ENCODE measurements at regions not wholly inside any gene's neighbourhood (a gene's known extent, or its start where the extent isn't known, plus 50 kb on each side); places are given as distances from the start of the nearest gene placed in this dataset.
"Not testable (repeated sequence)": the region's sequence is repeated elsewhere in the genome, so short reads cannot be mapped to it uniquely, and the experiment has no call there.

DNA sequence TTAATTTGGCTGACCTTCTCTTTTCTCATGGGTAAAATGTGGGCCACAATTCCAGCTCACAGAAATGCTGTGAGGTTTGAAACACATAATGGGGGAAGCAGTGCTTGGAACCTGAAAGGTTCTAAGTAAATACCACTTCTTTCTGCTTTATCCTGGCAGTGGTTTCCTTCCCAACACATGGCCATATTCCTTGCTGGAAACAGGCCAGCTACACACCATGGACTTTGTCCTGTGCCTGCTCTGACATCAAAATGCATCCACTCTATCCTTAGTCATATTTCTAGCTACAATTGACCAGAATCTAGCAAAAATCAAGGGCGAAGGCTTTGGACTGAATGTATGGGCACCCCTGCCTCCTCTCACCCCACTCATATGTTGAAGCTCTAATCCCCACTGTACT is 93.1 kb upstream of the TRPC7 start:
- Mint-ChIP-seq H3K9me3 (ENCODE audit: insufficient read depth) (no peaks in the 10 kb centered on the region), H3K4me1 (ENCODE audit: low read depth) (no peaks in the 10 kb centered on the region), H3K27me3 (ENCODE audit: low read depth) (no peaks in the 10 kb centered on the region), H3K27ac (no peak overlapping the region), H3K36me3 (ENCODE audit: low read depth) (no peaks in the 10 kb centered on the region), H3K4me3 (no peak overlapping the region)
- POLR2A ChIA-PET = no interaction called here
- CTCF ChIA-PET = no interaction called here
- ATAC-seq = no peak
- DNase-seq = no peak

DNA sequence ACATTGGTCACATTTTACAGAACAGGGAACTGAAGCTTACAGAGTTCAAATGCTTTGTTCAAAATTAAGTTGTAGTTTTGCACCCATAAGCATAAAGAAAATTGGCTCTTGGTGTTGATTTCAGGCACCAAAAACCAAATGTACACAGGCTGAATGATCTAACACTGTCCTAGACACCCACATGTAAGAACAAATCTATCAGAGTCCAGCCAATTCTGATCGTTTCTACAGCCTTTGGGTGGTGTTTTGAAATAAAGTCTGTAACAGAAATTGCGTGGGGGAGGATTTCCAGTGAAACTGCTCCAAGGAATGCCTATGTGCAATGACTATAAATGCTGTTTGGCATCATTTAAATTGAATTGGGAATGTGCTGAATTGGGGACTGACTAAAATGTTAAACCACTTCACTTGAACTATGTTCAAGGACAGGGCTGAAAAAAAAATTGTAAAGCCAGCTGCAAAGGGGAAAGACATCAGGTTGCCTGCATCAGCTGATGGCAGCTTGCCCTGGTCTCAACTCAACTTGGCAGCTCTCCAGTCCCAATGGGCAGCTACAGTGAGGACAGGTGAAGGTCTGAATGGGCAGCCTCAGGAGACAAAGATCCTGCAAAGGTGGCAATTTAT is 92.2 kb upstream of the TRPC7 start:
- H3K9me3 Mint-ChIP-seq (ENCODE audit: insufficient read depth) = no peaks in the 10 kb centered on the region
- no peak overlapping the region for H3K27ac Mint-ChIP-seq
- H3K4me1 Mint-ChIP-seq (ENCODE audit: low read depth) = no peaks in the 10 kb centered on the region
- no peak for DNase-seq
- no peak overlapping the region for H3K4me3 Mint-ChIP-seq
- POLR2A ChIA-PET = no interaction called here
- H3K36me3 Mint-ChIP-seq (ENCODE audit: low read depth) = no peaks in the 10 kb centered on the region
- CTCF ChIA-PET = no interaction called here
- no peaks in the 10 kb centered on the region for H3K27me3 Mint-ChIP-seq (ENCODE audit: low read depth)
- ATAC-seq = no peak

DNA sequence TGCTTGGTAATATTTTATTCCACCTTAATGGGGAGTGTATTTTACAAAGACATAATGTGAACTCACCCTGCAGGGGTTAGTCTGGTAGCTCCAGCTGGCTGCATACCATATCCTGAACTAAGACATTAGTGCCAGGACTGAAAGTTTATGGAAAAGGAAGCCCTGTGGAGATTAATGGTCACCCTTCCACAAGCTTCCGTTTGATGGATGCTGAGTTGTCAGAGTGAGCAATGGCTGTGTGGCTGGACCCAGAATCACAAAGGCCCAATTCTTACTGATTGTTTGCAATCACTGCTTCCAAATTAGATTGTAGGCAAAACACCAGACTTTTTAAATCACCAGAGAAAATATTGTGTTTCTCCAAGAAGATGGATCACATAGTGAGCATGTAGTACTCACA is 90.1 kb upstream of the TRPC7 start:
- ATAC-seq = no peak
- no peak overlapping the region for H3K4me3 Mint-ChIP-seq
- no peaks in the 10 kb centered on the region for H3K4me1 Mint-ChIP-seq (ENCODE audit: low read depth)
- H3K27ac Mint-ChIP-seq = no peak overlapping the region
- H3K36me3 Mint-ChIP-seq (ENCODE audit: low read depth) = no peaks in the 10 kb centered on the region
- POLR2A ChIA-PET = no interaction called here
- H3K27me3 Mint-ChIP-seq (ENCODE audit: low read depth) = no peaks in the 10 kb centered on the region
- CTCF ChIA-PET = no interaction called here
- H3K9me3 Mint-ChIP-seq (ENCODE audit: insufficient read depth) = peaks cover 4% of the 10 kb centered on the region
- no peak for DNase-seq

DNA sequence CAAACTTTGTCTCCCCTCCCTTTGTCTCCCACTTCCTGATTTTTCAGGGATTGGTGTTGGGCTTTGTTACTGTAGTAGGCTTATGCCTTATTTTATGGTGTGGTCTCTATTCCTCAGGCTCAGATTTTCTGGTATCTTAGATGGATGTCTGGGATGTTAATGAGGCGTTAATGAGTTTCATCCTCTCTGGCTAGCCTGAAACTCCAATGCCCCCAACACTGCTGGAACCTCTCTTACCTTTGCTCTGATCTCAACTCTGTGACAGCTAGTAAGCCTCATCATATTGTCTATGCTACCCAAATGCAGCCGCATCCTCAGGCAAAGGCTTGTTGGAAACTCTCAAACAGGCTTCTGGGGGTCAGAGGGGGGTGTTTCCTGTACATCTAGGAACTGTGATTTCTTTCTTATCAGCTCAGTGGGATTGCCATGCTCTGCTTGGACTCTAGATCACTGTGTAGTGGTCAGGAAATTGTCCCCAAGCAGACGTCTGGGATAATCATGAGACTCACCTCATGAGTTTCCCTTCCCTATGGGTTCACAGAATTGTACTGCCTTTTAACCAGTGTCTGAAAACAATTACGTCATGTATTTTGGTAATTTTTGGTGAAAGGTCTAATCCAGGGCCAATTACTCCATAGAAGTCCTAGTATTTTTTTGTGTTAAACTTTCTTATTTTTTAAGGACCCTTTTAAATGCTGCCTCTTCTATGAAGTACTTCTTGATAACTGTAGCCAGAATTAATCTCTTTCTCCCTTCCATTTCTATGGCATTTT is 88.8 kb upstream of the TRPC7 start:
- CTCF ChIA-PET = no interaction called here
- ATAC-seq = no peak

DNA sequence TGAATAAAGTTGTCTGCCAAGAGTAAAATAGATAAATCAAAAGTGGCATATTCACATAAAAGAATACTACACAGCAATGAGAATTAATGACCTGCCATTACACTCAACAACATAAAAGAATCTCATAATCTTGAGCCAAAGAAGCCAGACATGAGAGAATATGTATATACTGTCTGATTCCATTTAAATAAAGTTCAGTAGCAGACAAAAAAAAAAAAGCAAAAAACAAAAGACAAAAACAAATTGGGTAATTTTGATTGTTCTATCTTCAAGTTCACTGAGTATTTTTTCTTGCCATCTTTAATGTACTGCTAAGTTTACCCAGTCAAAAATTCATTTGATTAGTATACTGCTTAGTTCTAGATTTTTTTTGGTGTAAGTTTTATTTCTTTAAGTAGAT is 87.9 kb upstream of the TRPC7 start:
- Mint-ChIP-seq H3K27me3 (ENCODE audit: low read depth) (no peaks in the 10 kb centered on the region), H3K27ac (no peak overlapping the region), H3K36me3 (ENCODE audit: low read depth) (no peaks in the 10 kb centered on the region), H3K4me3 (no peak overlapping the region), H3K4me1 (ENCODE audit: low read depth) (peaks cover 9% of the 10 kb centered on the region), H3K9me3 (ENCODE audit: insufficient read depth) (peaks cover 8% of the 10 kb centered on the region)
- ChIA-PET POLR2A (no interaction called here), CTCF (no interaction called here)
- ATAC-seq = no peak
- DNase-seq = no peak

More for the DNA sequence above, 88.8 kb upstream of the TRPC7 start:
- peaks cover 1% of the 10 kb centered on the region for H3K4me1 Mint-ChIP-seq (ENCODE audit: low read depth)
- no peak overlapping the region for H3K4me3 Mint-ChIP-seq
- no peaks in the 10 kb centered on the region for H3K27me3 Mint-ChIP-seq (ENCODE audit: low read depth)
- no peaks in the 10 kb centered on the region for H3K36me3 Mint-ChIP-seq (ENCODE audit: low read depth)
- no peak for DNase-seq
- H3K27ac Mint-ChIP-seq = no peak overlapping the region
- peaks cover 8% of the 10 kb centered on the region for H3K9me3 Mint-ChIP-seq (ENCODE audit: insufficient read depth)
- POLR2A ChIA-PET = no interaction called here

DNA sequence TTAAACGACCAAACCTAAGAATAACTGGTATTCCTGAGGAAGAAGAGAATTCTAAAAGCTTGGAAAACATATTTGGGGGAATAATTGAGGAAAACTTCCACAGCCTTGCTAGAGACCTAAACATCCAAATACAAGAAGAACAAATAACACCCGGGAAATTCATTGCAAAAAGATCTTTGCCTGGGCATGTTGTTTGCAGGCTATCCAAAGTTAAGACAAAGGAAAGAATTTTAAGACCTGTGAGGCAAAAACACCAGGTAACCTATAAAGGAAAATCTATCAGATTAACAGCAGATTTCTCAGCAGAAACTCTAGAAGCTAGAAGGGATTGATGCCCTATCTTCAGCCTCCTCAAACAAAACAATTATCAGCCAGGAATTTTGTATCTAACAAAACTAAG is 82.2 kb upstream of the TRPC7 start:
- H3K9me3 Mint-ChIP-seq (ENCODE audit: insufficient read depth); ATAC-seq; H3K27me3 Mint-ChIP-seq (ENCODE audit: low read depth); H3K27ac Mint-ChIP-seq; CTCF ChIA-PET; H3K36me3 Mint-ChIP-seq (ENCODE audit: low read depth); H3K4me3 Mint-ChIP-seq; DNase-seq; H3K4me1 Mint-ChIP-seq (ENCODE audit: low read depth); POLR2A ChIA-PET: not testable (repeated sequence)

DNA sequence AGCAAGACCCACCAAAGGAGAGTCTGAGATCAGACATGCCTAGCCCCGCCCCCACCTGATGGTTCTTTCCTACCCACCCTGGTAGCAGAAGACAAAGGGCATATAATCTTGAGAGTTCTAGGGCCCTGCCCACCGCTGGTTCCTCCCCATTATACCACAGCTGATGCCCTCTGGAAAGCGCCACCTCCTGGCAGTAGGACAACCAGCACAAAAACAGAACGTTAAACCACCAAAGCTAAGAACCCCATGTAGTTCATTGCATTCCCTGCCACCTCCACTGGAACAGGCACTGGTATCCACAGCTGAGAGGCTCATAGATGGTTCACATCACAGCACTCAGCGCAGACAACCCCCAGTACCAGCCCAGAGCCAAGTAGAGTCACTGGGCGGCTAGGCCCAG is 81.2 kb upstream of the TRPC7 start:
- ChIA-PET POLR2A (no interaction called here), CTCF (no interaction called here)
- H3K27ac Mint-ChIP-seq = no peak overlapping the region
- peaks cover 8% of the 10 kb centered on the region for H3K9me3 Mint-ChIP-seq (ENCODE audit: insufficient read depth)
- H3K27me3 Mint-ChIP-seq (ENCODE audit: low read depth) = no peaks in the 10 kb centered on the region
- H3K4me3 Mint-ChIP-seq = no peak overlapping the region
- H3K4me1 Mint-ChIP-seq (ENCODE audit: low read depth) = peaks cover 9% of the 10 kb centered on the region
- H3K36me3 Mint-ChIP-seq (ENCODE audit: low read depth) = no peaks in the 10 kb centered on the region
- DNase-seq (no peak), ATAC-seq (no peak)

DNA sequence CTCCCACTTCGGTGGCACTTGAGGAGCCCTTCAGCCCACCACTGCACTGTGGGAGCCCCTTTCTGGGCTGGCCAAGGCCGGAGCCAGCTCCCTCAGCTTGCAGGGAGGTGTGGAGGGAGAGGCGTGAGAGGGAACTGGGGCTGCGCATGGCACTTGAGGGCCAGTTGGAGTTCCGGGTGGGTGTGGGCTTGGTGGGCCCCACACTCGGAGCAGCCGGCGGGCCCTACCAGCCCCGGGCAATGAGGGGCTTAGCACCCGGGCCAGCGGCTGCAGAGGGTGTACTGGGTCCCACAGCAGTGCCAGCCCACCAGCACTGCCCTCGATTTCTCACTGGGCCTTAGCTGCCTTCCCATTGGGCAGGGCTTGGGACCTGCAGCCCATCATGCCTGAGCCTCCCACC is 78.8 kb upstream of the TRPC7 start:
- H3K36me3 Mint-ChIP-seq (ENCODE audit: low read depth); DNase-seq; CTCF ChIA-PET: not testable (repeated sequence)

DNA sequence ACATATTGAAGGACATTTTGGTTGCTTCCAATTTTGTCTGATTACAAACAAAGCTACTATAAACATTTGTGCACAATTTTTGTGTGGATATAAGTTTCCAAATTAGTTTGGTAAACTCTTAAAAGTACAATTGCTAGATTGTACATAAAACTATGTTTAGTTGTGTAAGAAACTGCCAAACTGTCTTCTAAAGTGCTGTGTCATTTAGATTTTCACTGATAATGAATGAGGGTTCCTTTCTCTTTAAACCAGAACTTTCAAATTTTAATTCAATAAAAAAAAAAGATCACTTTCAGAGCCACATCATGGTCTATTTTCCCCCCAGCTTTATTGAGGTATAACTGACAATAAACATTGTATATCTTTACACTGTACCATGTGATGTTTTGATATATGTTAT is 74.0 kb upstream of the TRPC7 start:
- no peak overlapping the region for H3K4me3 Mint-ChIP-seq
- H3K36me3 Mint-ChIP-seq (ENCODE audit: low read depth) = no peaks in the 10 kb centered on the region
- DNase-seq (no peak), ATAC-seq (no peak)
- H3K27me3 Mint-ChIP-seq (ENCODE audit: low read depth) = no peaks in the 10 kb centered on the region
- CTCF ChIA-PET = no interaction called here
- no peak overlapping the region for H3K27ac Mint-ChIP-seq
- POLR2A ChIA-PET = no interaction called here
- H3K4me1 Mint-ChIP-seq (ENCODE audit: low read depth) = no peaks in the 10 kb centered on the region
- H3K9me3 Mint-ChIP-seq (ENCODE audit: insufficient read depth) = no peaks in the 10 kb centered on the region

More for the DNA sequence above, 78.8 kb upstream of the TRPC7 start:
- ATAC-seq; H3K4me3 Mint-ChIP-seq; POLR2A ChIA-PET; H3K27me3 Mint-ChIP-seq (ENCODE audit: low read depth); H3K27ac Mint-ChIP-seq; H3K9me3 Mint-ChIP-seq (ENCODE audit: insufficient read depth); H3K4me1 Mint-ChIP-seq (ENCODE audit: low read depth): not testable (repeated sequence)

DNA sequence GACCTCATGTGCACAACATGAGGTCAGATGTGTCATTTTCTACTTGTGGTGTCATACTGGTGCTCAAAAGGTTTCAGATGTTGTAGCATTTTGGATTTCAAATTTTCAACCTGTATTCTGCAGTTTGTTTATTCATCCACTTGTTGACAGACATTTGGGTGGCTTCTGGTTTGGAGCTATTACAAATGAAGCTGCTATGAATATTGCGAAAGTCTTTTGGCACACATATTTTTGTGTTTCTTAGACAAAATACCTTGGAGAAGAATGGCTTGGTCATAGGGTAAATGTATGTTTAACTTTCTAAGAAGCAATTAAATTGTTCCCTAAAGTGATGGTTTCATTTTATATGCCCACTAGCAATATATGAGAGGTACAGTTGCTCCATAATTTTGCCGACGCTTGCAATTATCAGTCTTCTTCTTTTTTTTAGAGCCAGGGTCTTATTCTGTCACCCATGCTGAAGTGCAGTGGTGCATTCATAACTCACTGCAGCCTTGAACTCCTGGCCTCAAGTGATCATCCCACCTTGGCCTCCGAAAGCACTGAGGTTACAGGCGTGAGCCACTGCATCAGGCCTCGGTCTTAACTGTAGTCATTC is 70.7 kb upstream of the TRPC7 start:
- no peaks in the 10 kb centered on the region for H3K9me3 Mint-ChIP-seq (ENCODE audit: insufficient read depth)
- CTCF ChIA-PET = no interaction called here
- no peak for ATAC-seq
- no peak for DNase-seq
- H3K4me1 Mint-ChIP-seq (ENCODE audit: low read depth) = no peaks in the 10 kb centered on the region
- no peaks in the 10 kb centered on the region for H3K36me3 Mint-ChIP-seq (ENCODE audit: low read depth)
- H3K27ac Mint-ChIP-seq = no peak overlapping the region
- no peak overlapping the region for H3K4me3 Mint-ChIP-seq
- H3K27me3 Mint-ChIP-seq (ENCODE audit: low read depth) = no peaks in the 10 kb centered on the region
- POLR2A ChIA-PET = no interaction called here

DNA sequence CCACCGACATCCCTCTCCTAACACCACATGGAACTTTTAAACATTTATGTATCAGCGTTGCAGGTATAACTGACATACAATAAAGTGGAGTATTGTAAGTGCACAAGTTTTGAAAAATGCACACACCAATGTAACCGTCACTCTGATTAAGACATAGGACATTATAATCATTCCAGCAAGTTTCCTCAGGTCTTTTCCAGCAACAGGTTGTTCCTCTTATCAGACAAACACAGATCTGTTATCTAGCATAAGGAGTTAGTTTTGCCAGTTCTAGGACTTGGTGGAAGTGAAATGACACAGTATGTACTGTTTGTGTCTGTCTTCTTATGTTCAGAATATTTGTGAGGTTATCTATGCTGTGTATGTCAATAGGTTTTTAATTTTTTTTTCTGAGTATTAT is 69.5 kb upstream of the TRPC7 start:
- H3K4me1 Mint-ChIP-seq (ENCODE audit: low read depth) = no peaks in the 10 kb centered on the region
- no peak overlapping the region for H3K27ac Mint-ChIP-seq
- H3K36me3 Mint-ChIP-seq (ENCODE audit: low read depth) = no peaks in the 10 kb centered on the region
- H3K9me3 Mint-ChIP-seq (ENCODE audit: insufficient read depth) = no peaks in the 10 kb centered on the region
- DNase-seq (no peak), ATAC-seq (no peak)
- H3K4me3 Mint-ChIP-seq = no peak overlapping the region
- CTCF ChIA-PET = no interaction called here
- H3K27me3 Mint-ChIP-seq (ENCODE audit: low read depth) = no peaks in the 10 kb centered on the region
- POLR2A ChIA-PET = no interaction called here

DNA sequence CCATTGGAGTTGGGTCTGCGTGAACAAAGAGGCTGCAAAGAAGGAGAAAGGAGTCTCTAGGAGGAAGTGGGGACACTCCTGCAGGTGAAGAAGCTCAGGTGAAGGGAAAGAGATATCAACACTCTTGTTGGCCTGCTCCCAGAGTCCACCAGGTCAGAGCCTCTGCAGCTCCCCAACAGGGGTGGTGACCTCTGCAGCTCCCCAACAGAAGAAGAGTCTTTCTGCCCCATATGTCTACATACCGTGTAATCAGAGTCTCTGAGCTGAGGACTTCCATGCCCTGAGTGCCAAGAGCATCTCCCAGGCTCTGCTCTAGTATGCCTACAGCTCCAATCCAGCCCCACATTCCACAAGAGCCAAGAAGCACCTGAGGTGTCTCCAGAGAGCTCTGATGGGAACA is 67.4 kb upstream of the TRPC7 start:
- ATAC-seq (no peak), DNase-seq (no peak)
- POLR2A ChIA-PET = no interaction called here
- no peaks in the 10 kb centered on the region for H3K27me3 Mint-ChIP-seq (ENCODE audit: low read depth)
- no peak overlapping the region for H3K27ac Mint-ChIP-seq
- H3K9me3 Mint-ChIP-seq (ENCODE audit: insufficient read depth) = no peaks in the 10 kb centered on the region
- H3K36me3 Mint-ChIP-seq (ENCODE audit: low read depth) = no peaks in the 10 kb centered on the region
- CTCF ChIA-PET = no interaction called here
- H3K4me3 Mint-ChIP-seq = no peak overlapping the region
- no peaks in the 10 kb centered on the region for H3K4me1 Mint-ChIP-seq (ENCODE audit: low read depth)

DNA sequence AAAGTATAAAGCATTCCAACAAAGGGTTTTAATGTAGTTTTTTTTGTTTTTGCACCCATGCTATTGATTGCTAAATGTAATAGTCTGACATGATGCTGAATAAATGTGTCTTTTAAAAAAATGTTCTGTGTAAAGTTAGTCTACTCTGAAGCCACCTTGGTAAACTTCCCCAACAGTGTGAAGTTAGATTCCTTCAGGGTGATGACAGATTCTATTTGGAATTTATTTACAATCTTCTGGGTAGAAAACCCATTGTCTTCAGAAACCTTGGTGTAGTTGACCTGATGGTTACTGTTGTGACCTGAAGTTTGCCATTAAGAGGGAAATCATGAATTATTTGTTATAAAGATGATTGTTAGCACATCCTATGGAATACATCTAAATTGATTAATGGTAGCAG is 64.7 kb upstream of the TRPC7 start:
- no peak for ATAC-seq
- no peaks in the 10 kb centered on the region for H3K36me3 Mint-ChIP-seq (ENCODE audit: low read depth)
- ChIA-PET CTCF (no interaction called here), POLR2A (no interaction called here)
- H3K9me3 Mint-ChIP-seq (ENCODE audit: insufficient read depth) = no peaks in the 10 kb centered on the region
- no peak overlapping the region for H3K27ac Mint-ChIP-seq
- H3K4me3 Mint-ChIP-seq = no peak overlapping the region
- H3K27me3 Mint-ChIP-seq (ENCODE audit: low read depth) = no peaks in the 10 kb centered on the region
- no peak for DNase-seq
- H3K4me1 Mint-ChIP-seq (ENCODE audit: low read depth) = no peaks in the 10 kb centered on the region

Measured in activated CD8-positive, alpha-beta T cell treated with anti-CD3 and anti-CD28 coated beads, Interleukin-2, amount 10 ng/mL, durations not matched to agents 7 days and 5 days (primary cell).